Fibroblast of lung (primary cell): ENCODE measurements at regions not wholly inside any gene's neighbourhood (a gene's known extent, or its start where the extent isn't known, plus 50 kb on each side); places are given as distances from the start of the nearest gene placed in this dataset.

Source experiments
- DNase-seq, 2 donors: peaks; one replicate each; pipeline versions ENCODE4 v3.0.0 to v3.0.0-alpha.2; 2010; ENCODE audit warnings: low read depth in 2 of 2
- H2AFZ ChIP-seq: 2 replicates; pipeline ENCODE4 v1.5.1; 2012; ENCODE audit warnings: low read length, control low read depth, inconsistent platforms
- H3K27ac ChIP-seq: 2 replicates; pipeline ENCODE4 v1.5.1; 2011; ENCODE audit warnings: low read length, control low read depth; ENCODE audit not compliant: insufficient read depth
- H3K27me3 ChIP-seq: 2 replicates; pipeline ENCODE4 v1.5.1; 2011; ENCODE audit warnings: mild to moderate bottlenecking, low read length; ENCODE audit not compliant: control insufficient read depth, insufficient read depth
- H3K36me3 ChIP-seq: 2 replicates; pipeline ENCODE4 v1.5.1; 2011; ENCODE audit warnings: low read length; ENCODE audit not compliant: control insufficient read depth, insufficient read depth
- H3K4me1 ChIP-seq: 2 replicates; pipeline ENCODE4 v1.5.1; 2011; ENCODE audit warnings: low read length; ENCODE audit not compliant: control insufficient read depth, insufficient read depth; ENCODE audit errors: extremely low read depth
- H3K4me2 ChIP-seq: 2 replicates; pipeline ENCODE4 v1.5.1; 2011; ENCODE audit warnings: low read length, control low read depth; ENCODE audit not compliant: insufficient read depth; ENCODE audit errors: extremely low read depth
- H3K4me3 ChIP-seq, 4 experiments: fragments of 200-600 bp in 1 of 4; sonication (generic) in 1 of 4; replicated peaks in 1 of 4; 2 replicates each; pipeline ENCODE4 v1.5.1; 2011 to 2016; ENCODE audit warnings: low read length in 4 of 4, low read depth in 3 of 4, mild to moderate bottlenecking in 3 of 4, control low read depth in 2 of 4, inconsistent platforms in 1 of 4, mixed read lengths in 1 of 4; ENCODE audit not compliant: insufficient read depth in 1 of 4; ENCODE audit errors: control extremely low read depth in 1 of 4
- H3K79me2 ChIP-seq: 2 replicates; pipeline ENCODE4 v1.5.1; 2012; ENCODE audit warnings: mild to moderate bottlenecking, low read length, inconsistent platforms; ENCODE audit not compliant: control insufficient read depth, insufficient read depth
- H3K9ac ChIP-seq: 2 replicates; pipeline ENCODE4 v1.5.1; 2011; ENCODE audit warnings: mild to moderate bottlenecking, low read length, control low read depth; ENCODE audit not compliant: insufficient read depth
- H3K9me3 ChIP-seq: 2 replicates; pipeline ENCODE4 v1.5.1; 2012; ENCODE audit warnings: low read depth, low read length; ENCODE audit not compliant: control insufficient read depth, insufficient read depth
- H4K20me1 ChIP-seq: 2 replicates; pipeline ENCODE4 v1.5.1; 2011; ENCODE audit warnings: low read length; ENCODE audit not compliant: control insufficient read depth, insufficient read depth; ENCODE audit errors: extremely low read depth
- EZH2 ChIP-seq: IDR thresholded peaks from 2 replicates; pipeline ENCODE4 v1.5.1; 2012; ENCODE audit warnings: low read length, control low read depth, mild to moderate bottlenecking; ENCODE audit errors: missing control alignments
- TF ChIP-seq, protein P1 (sequence below), 2 donors: IDR thresholded peaks in 1 of 2; conservative IDR thresholded peaks in 1 of 2; 1 replicate in 1 of 2; 2 replicates in 1 of 2; pipeline ENCODE4 v1.5.1; 2011 to 2012; ENCODE audit warnings: low read length in 2 of 2, control low read depth in 1 of 2, inconsistent platforms in 1 of 2, low read depth in 1 of 2, mild to moderate bottlenecking in 1 of 2

GRCh38 chr15:39041979-39042495 is 477.4 kb upstream of the RASGRP1 start:
- Histone ChIP-seq H3K9me3 (no peaks in the 10 kb centered on the region), H3K4me2 (no peak overlapping the region), H3K27ac (no peak overlapping the region), H3K79me2 (no peaks in the 10 kb centered on the region), H3K27me3 (no peaks in the 10 kb centered on the region), H3K4me1 (peaks cover 2% of the 10 kb centered on the region), H3K36me3 (no peaks in the 10 kb centered on the region), H4K20me1 (no peaks in the 10 kb centered on the region), H3K4me3 (no peak overlapping the region), H3K9ac (no peak overlapping the region), H2AFZ (no peak overlapping the region)
- DNase-seq, result no peak
- TF ChIP-seq, protein P1, sequence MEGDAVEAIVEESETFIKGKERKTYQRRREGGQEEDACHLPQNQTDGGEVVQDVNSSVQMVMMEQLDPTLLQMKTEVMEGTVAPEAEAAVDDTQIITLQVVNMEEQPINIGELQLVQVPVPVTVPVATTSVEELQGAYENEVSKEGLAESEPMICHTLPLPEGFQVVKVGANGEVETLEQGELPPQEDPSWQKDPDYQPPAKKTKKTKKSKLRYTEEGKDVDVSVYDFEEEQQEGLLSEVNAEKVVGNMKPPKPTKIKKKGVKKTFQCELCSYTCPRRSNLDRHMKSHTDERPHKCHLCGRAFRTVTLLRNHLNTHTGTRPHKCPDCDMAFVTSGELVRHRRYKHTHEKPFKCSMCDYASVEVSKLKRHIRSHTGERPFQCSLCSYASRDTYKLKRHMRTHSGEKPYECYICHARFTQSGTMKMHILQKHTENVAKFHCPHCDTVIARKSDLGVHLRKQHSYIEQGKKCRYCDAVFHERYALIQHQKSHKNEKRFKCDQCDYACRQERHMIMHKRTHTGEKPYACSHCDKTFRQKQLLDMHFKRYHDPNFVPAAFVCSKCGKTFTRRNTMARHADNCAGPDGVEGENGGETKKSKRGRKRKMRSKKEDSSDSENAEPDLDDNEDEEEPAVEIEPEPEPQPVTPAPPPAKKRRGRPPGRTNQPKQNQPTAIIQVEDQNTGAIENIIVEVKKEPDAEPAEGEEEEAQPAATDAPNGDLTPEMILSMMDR (conservative IDR thresholded peaks at IDR 0.05 in 1 of 2, IDR thresholded peaks at IDR 0.05 in 1 of 2; ENCODE audit: low read depth in 1 of 2, low read length in 2 of 2), result no peak
- no peak for TF ChIP-seq EZH2

DNA sequence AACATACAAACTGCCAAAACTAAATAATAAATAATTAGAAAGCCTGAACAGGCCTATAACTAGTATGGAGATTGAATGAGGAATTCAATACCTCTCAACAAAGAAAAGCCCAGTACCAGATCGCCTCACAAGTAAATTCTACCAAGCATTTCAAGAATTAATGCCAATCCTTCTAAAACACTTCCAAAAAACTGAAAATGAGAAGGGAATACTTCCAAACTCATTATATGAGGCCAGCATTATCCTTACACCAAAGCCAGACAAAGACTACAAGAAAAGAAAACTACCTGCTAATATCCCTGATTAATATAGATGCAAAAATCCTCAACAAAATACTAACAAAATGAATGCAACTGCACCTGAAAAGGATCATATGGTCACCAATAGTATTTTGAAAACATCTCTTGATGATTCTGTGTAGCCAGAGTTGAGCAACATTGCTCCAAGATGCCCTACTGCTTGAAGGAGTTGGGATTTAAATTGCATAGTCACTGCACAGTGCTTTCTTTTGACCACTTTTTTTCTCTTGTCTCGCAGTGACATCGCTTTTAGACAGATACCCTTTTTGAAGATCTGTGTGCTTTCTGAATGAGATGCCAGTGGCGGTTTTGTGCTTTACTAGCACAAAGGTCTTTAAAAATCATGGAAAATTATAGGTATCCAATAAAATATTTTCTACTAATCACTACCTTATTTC is 487.2 kb upstream of the RASGRP1 start:
- no peaks in the 10 kb centered on the region for H3K9me3 ChIP-seq
- H3K36me3 ChIP-seq, result no peaks in the 10 kb centered on the region
- H3K79me2 ChIP-seq, result no peaks in the 10 kb centered on the region
- no peak overlapping the region for H2AFZ ChIP-seq
- no peak overlapping the region for H3K4me3 ChIP-seq
- TF ChIP-seq, protein P1 (conservative IDR thresholded peaks at IDR 0.05 in 1 of 2, IDR thresholded peaks at IDR 0.05 in 1 of 2; ENCODE audit: low read depth in 1 of 2, low read length in 2 of 2), result no peak
- TF ChIP-seq EZH2, result no peak
- H4K20me1 ChIP-seq, result no peaks in the 10 kb centered on the region
- no peak overlapping the region for H3K4me2 ChIP-seq
- H3K4me1 ChIP-seq, result no peaks in the 10 kb centered on the region
- no peak overlapping the region for H3K27ac ChIP-seq
- no peak for DNase-seq
- no peaks in the 10 kb centered on the region for H3K27me3 ChIP-seq
- H3K9ac ChIP-seq, result no peak overlapping the region

DNA sequence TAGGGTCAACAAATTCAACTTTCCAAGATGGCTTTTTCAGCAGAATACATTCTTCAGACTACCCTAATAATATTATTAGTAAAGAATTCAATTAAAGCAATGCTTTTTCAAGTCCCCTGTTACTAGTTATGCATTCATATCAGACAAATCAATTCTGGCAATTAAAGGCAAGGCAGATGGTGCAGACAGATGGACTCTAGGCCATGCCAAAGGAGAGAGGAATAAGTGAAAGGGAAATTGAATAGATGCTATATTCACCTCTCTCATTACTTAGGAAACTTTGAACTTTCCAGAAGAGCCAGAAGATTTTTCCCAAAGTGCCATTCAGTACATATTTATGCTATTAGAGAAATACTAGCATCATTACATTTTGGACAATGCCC is 487.7 kb upstream of the RASGRP1 start:
- Histone ChIP-seq H2AFZ (no peak overlapping the region), H4K20me1 (no peaks in the 10 kb centered on the region), H3K27ac (no peak overlapping the region), H3K27me3 (no peaks in the 10 kb centered on the region), H3K4me1 (no peaks in the 10 kb centered on the region), H3K36me3 (no peaks in the 10 kb centered on the region), H3K79me2 (no peaks in the 10 kb centered on the region), H3K4me2 (no peak overlapping the region), H3K9me3 (no peaks in the 10 kb centered on the region), H3K4me3 (no peak overlapping the region), H3K9ac (no peak overlapping the region)
- DNase-seq, result no peak
- TF ChIP-seq, protein P1 (conservative IDR thresholded peaks at IDR 0.05 in 1 of 2, IDR thresholded peaks at IDR 0.05 in 1 of 2; ENCODE audit: low read depth in 1 of 2, low read length in 2 of 2), result no peak
- TF ChIP-seq EZH2, result no peak
